ENCODE measurements at regions not wholly inside any gene's neighbourhood (a gene's known extent, or its start where the extent isn't known, plus 50 kb on each side); places are given as distances from the start of the nearest gene placed in this dataset.

DNA sequence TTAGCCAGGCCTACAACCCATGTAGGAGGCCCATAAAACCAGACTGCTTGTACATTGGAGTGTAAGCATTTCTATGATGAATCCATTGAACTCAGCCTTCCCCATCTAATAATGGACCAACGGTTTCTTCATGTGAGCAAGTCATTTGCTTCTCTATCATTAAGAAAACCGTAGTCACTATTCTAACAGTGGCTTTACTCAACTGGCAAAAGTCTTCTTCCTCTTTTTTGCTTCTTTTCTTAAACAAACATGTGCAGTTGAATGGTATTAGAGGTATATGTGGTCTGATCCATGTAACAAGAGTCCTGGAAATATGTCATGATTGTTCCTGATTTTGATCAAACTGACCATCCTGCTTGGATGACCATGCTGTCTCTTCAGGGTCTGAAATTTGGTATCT, 132.4 kb upstream of the STXBP5 start:
- Histone ChIP-seq H3K4me3 (no peak overlapping the region), H3K9me3 (ENCODE audit: control insufficient read depth in 4 of 4, insufficient read depth in 3 of 4, low read length in 3 of 4) (peaks cover 0 to 2% (median 0%) of the 10 kb centered on the region in 4 donors), H3K27me3 (ENCODE audit: control insufficient read depth in 3 of 3, insufficient read depth in 3 of 3, low read length in 2 of 3) (no peaks in the 10 kb centered on the region), H3K27ac (ENCODE audit: low read depth in 1 of 2, low read length in 1 of 2) (no peak overlapping the region), H3K36me3 (ENCODE audit: control insufficient read depth in 4 of 4, insufficient read depth in 4 of 4, low read length in 4 of 4) (no peaks in the 10 kb centered on the region), H3K4me1 (ENCODE audit: control insufficient read depth in 5 of 5, insufficient read depth in 5 of 5, low read length in 5 of 5) (no peaks in the 10 kb centered on the region), H3K9ac (ENCODE audit: insufficient read depth in 1 of 2, low read length in 2 of 2) (no peak overlapping the region)
- ATAC-seq (ENCODE audit: insufficient read depth, low FRiP score) (no peak), DNase-seq (no peak)
- TF ChIP-seq, protein P1, sequence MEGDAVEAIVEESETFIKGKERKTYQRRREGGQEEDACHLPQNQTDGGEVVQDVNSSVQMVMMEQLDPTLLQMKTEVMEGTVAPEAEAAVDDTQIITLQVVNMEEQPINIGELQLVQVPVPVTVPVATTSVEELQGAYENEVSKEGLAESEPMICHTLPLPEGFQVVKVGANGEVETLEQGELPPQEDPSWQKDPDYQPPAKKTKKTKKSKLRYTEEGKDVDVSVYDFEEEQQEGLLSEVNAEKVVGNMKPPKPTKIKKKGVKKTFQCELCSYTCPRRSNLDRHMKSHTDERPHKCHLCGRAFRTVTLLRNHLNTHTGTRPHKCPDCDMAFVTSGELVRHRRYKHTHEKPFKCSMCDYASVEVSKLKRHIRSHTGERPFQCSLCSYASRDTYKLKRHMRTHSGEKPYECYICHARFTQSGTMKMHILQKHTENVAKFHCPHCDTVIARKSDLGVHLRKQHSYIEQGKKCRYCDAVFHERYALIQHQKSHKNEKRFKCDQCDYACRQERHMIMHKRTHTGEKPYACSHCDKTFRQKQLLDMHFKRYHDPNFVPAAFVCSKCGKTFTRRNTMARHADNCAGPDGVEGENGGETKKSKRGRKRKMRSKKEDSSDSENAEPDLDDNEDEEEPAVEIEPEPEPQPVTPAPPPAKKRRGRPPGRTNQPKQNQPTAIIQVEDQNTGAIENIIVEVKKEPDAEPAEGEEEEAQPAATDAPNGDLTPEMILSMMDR (IDR thresholded peaks at IDR 0.05; ENCODE audit: control extremely low read depth, extremely low read depth) = no peak
- 35 to 60% methylated on average over 2 of the region's 2 CpGs for WGBS, 2 donors

DNA sequence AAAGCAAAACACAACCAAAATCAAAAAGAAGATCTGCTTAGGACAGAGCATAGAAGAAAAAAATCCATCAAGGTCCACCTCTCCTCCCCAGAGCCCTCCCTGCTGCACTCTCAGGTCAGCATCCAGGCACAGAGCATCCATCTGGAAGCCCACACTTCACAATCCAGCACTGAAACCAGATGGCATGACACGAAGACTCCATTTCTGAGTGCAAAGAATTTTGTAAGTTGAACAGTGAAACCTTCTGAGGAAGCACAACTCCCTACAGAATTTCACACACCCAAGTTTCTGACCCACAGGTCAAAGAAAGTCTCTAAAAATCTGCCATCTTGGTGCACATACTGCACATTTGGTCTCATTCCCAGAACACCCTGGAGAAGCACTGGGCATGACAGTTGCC, 128.8 kb upstream of the STXBP5 start:
- 90 to 95% methylated on average over 1 of the region's 1 CpG for WGBS, 2 donors

DNA sequence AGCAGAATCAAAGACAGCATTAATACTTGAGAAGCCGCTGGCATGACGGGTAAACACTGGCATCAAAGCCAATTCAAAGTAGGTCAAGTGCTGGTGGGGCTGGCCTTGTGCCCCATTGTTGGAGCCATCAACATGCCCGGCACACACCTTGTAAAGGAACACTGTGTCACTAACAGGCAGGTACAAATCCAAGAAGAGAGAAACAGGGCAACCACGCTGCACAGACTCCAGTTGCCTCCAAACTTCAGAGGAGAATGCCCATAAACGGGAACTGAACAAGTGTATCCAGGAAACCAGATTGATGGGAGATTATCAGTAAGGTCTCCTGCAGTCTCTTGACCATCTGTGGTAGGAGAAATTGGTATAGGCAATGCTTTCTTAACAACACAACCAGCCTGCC, 127.0 kb upstream of the STXBP5 start:
- Histone ChIP-seq H3K36me3 (ENCODE audit: control insufficient read depth in 4 of 4, insufficient read depth in 4 of 4, low read length in 4 of 4) (no peaks in the 10 kb centered on the region), H3K27me3 (ENCODE audit: control insufficient read depth in 3 of 3, insufficient read depth in 3 of 3, low read length in 2 of 3) (no peaks in the 10 kb centered on the region), H3K9ac (ENCODE audit: insufficient read depth in 1 of 2, low read length in 2 of 2) (no peak overlapping the region), H3K9me3 (ENCODE audit: control insufficient read depth in 4 of 4, insufficient read depth in 3 of 4, low read length in 3 of 4) (no peaks in the 10 kb centered on the region), H3K4me3 (no peak overlapping the region), H3K4me1 (ENCODE audit: control insufficient read depth in 5 of 5, insufficient read depth in 5 of 5, low read length in 5 of 5) (no peaks in the 10 kb centered on the region), H3K27ac (ENCODE audit: low read depth in 1 of 2, low read length in 1 of 2) (no peak overlapping the region)
- 68 to 86% methylated on average over 5 of the region's 5 CpGs for WGBS, 2 donors
- TF ChIP-seq, protein P1 (IDR thresholded peaks at IDR 0.05; ENCODE audit: control extremely low read depth, extremely low read depth) = no peak
- peak; percentile 48 for ATAC-seq (ENCODE audit: insufficient read depth, low FRiP score)
- DNase-seq = peak in 1 of 3 donors; percentile 6

More for the DNA sequence above, 128.8 kb upstream of the STXBP5 start:
- Histone ChIP-seq H3K9ac (ENCODE audit: insufficient read depth in 1 of 2, low read length in 2 of 2) (no peak overlapping the region), H3K4me1 (ENCODE audit: control insufficient read depth in 5 of 5, insufficient read depth in 5 of 5, low read length in 5 of 5) (no peaks in the 10 kb centered on the region), H3K27ac (ENCODE audit: low read depth in 1 of 2, low read length in 1 of 2) (no peak overlapping the region), H3K9me3 (ENCODE audit: control insufficient read depth in 4 of 4, insufficient read depth in 3 of 4, low read length in 3 of 4) (no peaks in the 10 kb centered on the region), H3K27me3 (ENCODE audit: control insufficient read depth in 3 of 3, insufficient read depth in 3 of 3, low read length in 2 of 3) (no peaks in the 10 kb centered on the region), H3K36me3 (ENCODE audit: control insufficient read depth in 4 of 4, insufficient read depth in 4 of 4, low read length in 4 of 4) (no peaks in the 10 kb centered on the region), H3K4me3 (no peak overlapping the region)
- DNase-seq (no peak), ATAC-seq (ENCODE audit: insufficient read depth, low FRiP score) (no peak)
- TF ChIP-seq, protein P1 (IDR thresholded peaks at IDR 0.05; ENCODE audit: control extremely low read depth, extremely low read depth) = no peak

DNA sequence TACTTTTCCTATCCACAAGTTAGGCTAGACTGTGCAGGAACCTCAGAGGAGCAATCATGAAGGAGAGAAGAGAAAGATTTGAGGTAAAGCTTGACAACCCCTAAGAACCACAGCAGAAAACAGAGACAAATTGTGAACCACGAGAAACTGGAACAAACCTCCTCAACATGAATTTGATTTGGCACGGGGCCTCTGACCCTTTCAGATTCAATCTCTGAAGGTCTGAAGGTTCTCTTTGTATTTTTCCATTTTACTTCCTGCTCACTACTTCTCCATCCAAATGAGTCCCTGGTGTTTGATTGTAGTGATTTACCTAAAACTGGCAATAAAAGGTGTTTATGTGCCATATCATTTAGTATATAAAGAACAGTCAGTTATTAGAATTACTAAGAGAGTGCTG, 126.1 kb upstream of the STXBP5 start:
- Histone ChIP-seq H3K36me3 (ENCODE audit: control insufficient read depth in 4 of 4, insufficient read depth in 4 of 4, low read length in 4 of 4) (no peaks in the 10 kb centered on the region), H3K4me3 (no peak overlapping the region), H3K9me3 (ENCODE audit: control insufficient read depth in 4 of 4, insufficient read depth in 3 of 4, low read length in 3 of 4) (no peaks in the 10 kb centered on the region), H3K27me3 (ENCODE audit: control insufficient read depth in 3 of 3, insufficient read depth in 3 of 3, low read length in 2 of 3) (no peaks in the 10 kb centered on the region), H3K4me1 (ENCODE audit: control insufficient read depth in 5 of 5, insufficient read depth in 5 of 5, low read length in 5 of 5) (no peaks in the 10 kb centered on the region), H3K27ac (ENCODE audit: low read depth in 1 of 2, low read length in 1 of 2) (no peak overlapping the region), H3K9ac (ENCODE audit: insufficient read depth in 1 of 2, low read length in 2 of 2) (no peak overlapping the region)
- ATAC-seq (ENCODE audit: insufficient read depth, low FRiP score) = no peak
- 62 to 76% methylated on average over 2 of the region's 2 CpGs for WGBS, 2 donors
- DNase-seq = no peak
- TF ChIP-seq, protein P1 (IDR thresholded peaks at IDR 0.05; ENCODE audit: control extremely low read depth, extremely low read depth) = no peak

Data from lung (tissue), 11 donors.